Neural progenitor cell (in vitro differentiated cells): ENCODE measurements at regions not wholly inside any gene's neighbourhood (a gene's known extent, or its start where the extent isn't known, plus 50 kb on each side); places are given as distances from the start of the nearest gene placed in this dataset.

Experiments
- EZH2 ChIP-seq: fragments of 200-600 bp; sonication (generic); IDR thresholded peaks from 2 replicates; pipeline ENCODE4 v1.6.1; 2017; ENCODE audit warnings: antibody characterized with exemption, mild to moderate bottlenecking, moderate library complexity
- TF ChIP-seq, protein P1 (sequence below): fragments of 200-600 bp; sonication (generic); IDR thresholded peaks from 2 replicates; pipeline ENCODE4 v1.5.1; 2017; ENCODE audit warnings: antibody characterized with exemption, mild to moderate bottlenecking

DNA sequence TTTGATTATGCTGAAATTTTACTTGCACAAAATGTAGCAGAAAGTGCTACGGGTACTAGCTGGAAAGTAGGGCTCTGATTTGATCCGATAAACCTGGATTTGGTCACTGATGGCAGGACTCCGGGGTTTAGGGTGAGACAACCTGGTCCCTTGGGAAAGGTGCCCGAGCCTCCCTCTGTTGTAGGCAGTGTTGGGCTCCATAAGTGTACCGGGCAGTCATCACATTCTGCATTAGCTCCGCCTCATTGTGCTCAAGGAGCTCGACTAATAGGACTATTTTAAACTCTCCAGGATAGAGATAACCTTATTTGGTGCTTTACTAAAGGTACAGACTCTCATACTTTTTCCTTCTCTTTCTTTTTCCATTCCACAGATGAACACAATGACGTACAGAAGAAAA is 117.6 kb downstream of the UTRN start:
- TF ChIP-seq, protein P1, sequence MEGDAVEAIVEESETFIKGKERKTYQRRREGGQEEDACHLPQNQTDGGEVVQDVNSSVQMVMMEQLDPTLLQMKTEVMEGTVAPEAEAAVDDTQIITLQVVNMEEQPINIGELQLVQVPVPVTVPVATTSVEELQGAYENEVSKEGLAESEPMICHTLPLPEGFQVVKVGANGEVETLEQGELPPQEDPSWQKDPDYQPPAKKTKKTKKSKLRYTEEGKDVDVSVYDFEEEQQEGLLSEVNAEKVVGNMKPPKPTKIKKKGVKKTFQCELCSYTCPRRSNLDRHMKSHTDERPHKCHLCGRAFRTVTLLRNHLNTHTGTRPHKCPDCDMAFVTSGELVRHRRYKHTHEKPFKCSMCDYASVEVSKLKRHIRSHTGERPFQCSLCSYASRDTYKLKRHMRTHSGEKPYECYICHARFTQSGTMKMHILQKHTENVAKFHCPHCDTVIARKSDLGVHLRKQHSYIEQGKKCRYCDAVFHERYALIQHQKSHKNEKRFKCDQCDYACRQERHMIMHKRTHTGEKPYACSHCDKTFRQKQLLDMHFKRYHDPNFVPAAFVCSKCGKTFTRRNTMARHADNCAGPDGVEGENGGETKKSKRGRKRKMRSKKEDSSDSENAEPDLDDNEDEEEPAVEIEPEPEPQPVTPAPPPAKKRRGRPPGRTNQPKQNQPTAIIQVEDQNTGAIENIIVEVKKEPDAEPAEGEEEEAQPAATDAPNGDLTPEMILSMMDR, result no peak
- TF ChIP-seq EZH2, result no peak
